ENCODE measurements at regions not wholly inside any gene's neighbourhood (a gene's known extent, or its start where the extent isn't known, plus 50 kb on each side); places are given as distances from the start of the nearest gene placed in this dataset.

DNA sequence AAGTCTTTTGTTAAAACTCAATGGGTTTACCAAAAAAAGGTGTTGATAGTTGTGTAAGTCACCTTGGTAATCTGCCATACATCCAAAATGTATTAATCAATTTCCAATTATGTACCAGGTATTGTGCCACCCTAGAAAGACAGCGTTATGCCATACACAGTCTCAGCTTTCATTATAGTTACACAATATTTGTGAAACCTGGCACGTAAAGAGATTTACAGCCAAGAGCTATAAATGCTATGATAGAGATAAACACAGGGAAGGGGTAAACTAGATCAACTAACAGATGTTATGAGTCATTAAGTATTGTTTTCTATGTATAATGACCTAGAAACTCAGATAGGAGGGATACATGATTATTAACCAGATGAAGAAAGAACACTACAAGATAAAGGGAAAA lies 725.6 kb upstream of the SLITRK5 start:
- no peak for TF ChIP-seq CTCF (IDR thresholded peaks at IDR 0.05)
- TF ChIP-seq POLR2A (IDR thresholded peaks at IDR 0.05), result no peak
- no peak for TF ChIP-seq POLR2AphosphoS5 (IDR thresholded peaks at IDR 0.05)
